IPS-18a (cell line): ENCODE measurements at regions not wholly inside any gene's neighbourhood (a gene's known extent, or its start where the extent isn't known, plus 50 kb on each side); places are given as distances from the start of the nearest gene placed in this dataset.

Experiments
- H3K27ac ChIP-seq: one replicate; pipeline ENCODE4 v1.5.1; 2013; ENCODE audit warnings: low read length
- H3K27me3 ChIP-seq: one replicate; pipeline ENCODE4 v1.6.1; 2013; ENCODE audit warnings: mild to moderate bottlenecking, low read length; ENCODE audit not compliant: control insufficient read depth, insufficient read depth
- H3K36me3 ChIP-seq: one replicate; pipeline ENCODE4 v1.6.1; 2013; ENCODE audit warnings: low read depth, low read length; ENCODE audit not compliant: control insufficient read depth
- H3K4me1 ChIP-seq: one replicate; pipeline ENCODE4 v1.6.1; 2013; ENCODE audit warnings: low read depth, low read length; ENCODE audit not compliant: control insufficient read depth
- H3K4me3 ChIP-seq: one replicate; pipeline ENCODE4 v1.5.1; 2013; ENCODE audit warnings: low read length
- H3K9ac ChIP-seq: one replicate; pipeline ENCODE4 v1.6.1; 2013; ENCODE audit warnings: mild to moderate bottlenecking, low read length, moderate library complexity
- H3K9me3 ChIP-seq: one replicate; pipeline ENCODE4 v1.6.1; 2013; ENCODE audit warnings: low read depth, low read length; ENCODE audit not compliant: control insufficient read depth

DNA sequence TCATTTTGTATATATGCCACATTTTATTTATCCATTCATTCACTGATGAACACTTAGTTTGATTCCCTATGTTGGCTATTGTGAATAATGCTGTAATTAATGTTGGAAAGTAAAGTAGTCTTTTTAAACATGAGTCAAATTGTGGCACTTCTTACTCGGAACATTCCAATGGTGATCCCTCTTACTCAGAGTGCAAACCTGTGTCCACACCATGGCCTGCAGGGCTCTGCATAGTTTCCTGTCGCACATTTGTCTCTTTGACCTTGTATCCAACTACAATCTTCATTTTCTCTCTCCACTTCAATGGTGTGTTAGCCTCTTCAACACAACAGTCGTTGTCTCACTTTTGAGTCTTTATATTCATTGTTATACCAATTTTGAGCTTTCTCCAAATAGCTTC lies 98.1 kb upstream of the PAPPA start:
- Histone ChIP-seq H3K4me1 (no peaks in the 10 kb centered on the region), H3K4me3 (no peak overlapping the region), H3K36me3 (no peaks in the 10 kb centered on the region), H3K27ac (no peak overlapping the region), H3K9me3 (no peaks in the 10 kb centered on the region), H3K27me3 (no peaks in the 10 kb centered on the region), H3K9ac (no peak overlapping the region)

DNA sequence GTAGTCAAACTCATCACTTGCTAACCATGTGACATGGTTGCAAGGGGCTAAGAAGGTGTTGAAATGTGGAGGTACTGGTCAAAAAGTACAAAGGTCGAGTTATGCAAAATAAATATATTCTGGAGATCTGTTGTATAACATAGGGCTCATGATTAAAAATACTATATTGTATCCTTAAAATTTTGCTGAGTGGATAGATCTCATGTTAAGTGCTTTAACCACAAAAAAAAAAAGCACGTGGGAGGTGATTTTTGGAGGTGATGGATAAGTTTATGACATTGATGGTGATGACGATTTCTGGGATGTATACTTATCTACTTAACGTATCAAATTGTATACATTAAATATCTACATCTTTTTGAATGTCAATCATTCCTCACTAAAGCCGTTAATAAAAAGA lies 96.2 kb upstream of the PAPPA start:
- Histone ChIP-seq H3K9me3 (no peaks in the 10 kb centered on the region), H3K4me1 (no peaks in the 10 kb centered on the region), H3K27me3 (no peaks in the 10 kb centered on the region), H3K4me3 (no peak overlapping the region), H3K27ac (no peak overlapping the region), H3K36me3 (no peaks in the 10 kb centered on the region), H3K9ac (no peak overlapping the region)

DNA sequence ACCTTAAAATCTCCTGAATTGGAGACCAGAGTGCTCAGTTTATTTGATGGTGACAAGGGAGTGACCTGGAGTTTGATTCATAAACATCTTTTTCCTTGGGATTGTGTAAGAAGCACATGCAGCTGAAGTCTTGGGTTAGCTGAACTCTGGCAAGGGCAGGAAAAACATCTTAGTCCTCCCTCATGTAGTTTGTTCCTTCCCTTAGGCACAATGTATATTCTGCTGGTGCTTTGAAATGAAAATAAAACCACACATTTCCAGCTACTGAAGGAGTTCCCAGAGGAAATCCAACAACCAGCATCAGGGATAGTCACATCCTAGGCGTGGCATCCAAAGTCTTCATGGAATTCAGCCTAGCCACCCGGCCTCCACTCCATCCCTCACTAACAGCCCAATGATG lies 95.2 kb upstream of the PAPPA start:
- Histone ChIP-seq H3K27ac (no peak overlapping the region), H3K4me1 (no peaks in the 10 kb centered on the region), H3K4me3 (no peak overlapping the region), H3K27me3 (no peaks in the 10 kb centered on the region), H3K9ac (no peak overlapping the region), H3K9me3 (no peaks in the 10 kb centered on the region), H3K36me3 (no peaks in the 10 kb centered on the region)

DNA sequence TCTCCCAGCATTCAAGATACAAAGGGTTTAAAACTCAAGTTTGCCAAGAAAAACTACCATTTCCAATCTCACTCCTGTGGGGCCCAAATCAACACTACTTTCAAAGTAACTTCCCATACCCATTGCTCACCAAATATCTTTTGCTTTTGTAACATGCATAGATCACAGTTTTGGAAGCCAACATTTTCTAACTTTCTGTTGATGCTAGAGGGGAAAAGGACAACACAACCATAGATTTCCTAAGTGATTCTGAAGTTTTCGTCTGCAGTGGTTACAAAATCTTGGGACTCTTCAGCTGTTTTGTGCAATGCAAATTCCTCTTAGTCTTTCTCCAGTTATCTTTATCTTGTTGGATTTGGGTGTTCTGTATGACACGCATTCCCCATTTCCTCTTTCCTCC lies 94.1 kb upstream of the PAPPA start:
- no peak overlapping the region for H3K4me3 ChIP-seq
- H3K9ac ChIP-seq, result no peak overlapping the region
- H3K4me1 ChIP-seq, result no peaks in the 10 kb centered on the region
- no peak overlapping the region for H3K27ac ChIP-seq
- no peaks in the 10 kb centered on the region for H3K27me3 ChIP-seq
- no peaks in the 10 kb centered on the region for H3K36me3 ChIP-seq
- H3K9me3 ChIP-seq, result no peaks in the 10 kb centered on the region

DNA sequence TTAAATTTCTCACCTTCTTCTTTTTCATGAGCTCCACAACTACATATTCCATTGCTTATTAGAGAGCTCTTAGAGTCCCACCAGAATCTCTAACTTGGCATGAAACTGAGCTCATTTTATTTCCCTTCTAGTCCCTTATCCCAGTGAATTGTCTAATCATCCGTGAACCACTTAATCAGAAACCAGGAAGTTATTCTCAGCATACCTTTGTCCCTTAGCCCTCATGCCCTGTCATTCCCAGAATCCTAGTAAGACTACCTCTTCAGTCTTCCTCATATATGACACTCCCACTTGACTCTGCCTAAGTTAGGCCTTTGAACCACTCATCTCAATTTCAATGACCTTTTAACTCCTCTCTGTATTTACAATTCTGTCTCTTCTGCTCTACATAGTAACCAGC lies 93.0 kb upstream of the PAPPA start:
- Histone ChIP-seq H3K9me3 (no peaks in the 10 kb centered on the region), H3K9ac (no peak overlapping the region), H3K4me1 (no peaks in the 10 kb centered on the region), H3K36me3 (no peaks in the 10 kb centered on the region), H3K27ac (no peak overlapping the region), H3K27me3 (no peaks in the 10 kb centered on the region), H3K4me3 (no peak overlapping the region)

DNA sequence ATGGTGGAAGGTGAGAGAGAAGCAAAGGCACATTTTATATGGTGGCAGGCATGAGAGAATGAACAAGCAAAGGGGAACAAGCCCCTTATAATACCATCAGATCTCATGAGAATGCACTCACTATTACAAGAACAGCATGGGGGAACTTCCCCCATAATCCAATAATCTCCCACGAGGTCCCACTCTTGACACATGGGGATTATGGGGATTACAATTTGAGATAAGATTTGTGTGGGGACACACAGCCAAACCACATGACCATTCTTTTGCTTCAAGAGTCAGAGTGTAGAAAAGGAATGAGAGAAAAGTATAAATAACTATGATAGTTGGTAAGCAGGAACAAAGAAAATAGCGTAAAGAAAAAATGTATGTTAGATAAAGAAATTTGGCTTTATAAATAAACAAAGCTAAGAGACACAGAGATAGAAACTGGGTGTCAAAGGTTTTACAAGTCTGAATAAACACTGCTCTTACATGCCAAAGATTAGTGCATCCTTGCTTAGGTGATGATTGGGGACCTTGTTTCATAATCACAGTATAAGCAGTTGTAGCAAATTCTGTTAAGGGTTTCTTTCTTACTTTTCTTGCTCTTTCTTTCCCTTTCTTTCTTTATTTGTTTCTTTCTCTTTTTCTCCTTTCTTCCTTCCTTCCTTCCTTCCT lies 91.9 kb upstream of the PAPPA start:
- Histone ChIP-seq H3K9me3 (no peaks in the 10 kb centered on the region), H3K27me3 (no peaks in the 10 kb centered on the region), H3K9ac (no peak overlapping the region)

DNA sequence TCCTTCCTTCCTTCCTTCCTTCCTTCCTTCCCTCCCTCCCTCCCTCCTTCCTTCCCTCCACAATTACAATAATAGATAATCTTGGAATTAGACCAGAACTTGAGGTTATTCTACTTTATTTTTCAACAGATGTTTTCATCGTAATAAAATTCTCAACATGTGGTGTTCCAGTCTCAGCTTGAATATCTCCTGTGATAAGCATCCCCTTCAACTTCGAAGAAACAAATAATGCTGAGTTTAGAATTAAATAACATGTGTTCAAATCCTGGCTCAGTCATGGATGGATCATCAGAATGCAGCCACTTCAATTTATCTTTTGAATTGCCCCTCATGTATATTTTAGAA lies 91.4 kb upstream of the PAPPA start:
- Histone ChIP-seq H3K4me3 (no peak overlapping the region), H3K4me1 (no peaks in the 10 kb centered on the region), H3K9ac (no peak overlapping the region), H3K27ac (no peak overlapping the region), H3K27me3 (no peaks in the 10 kb centered on the region), H3K36me3 (no peaks in the 10 kb centered on the region), H3K9me3 (no peaks in the 10 kb centered on the region)

More for the DNA sequence above, 91.9 kb upstream of the PAPPA start:
- Histone ChIP-seq H3K27ac (no peak overlapping the region), H3K4me3 (no peak overlapping the region), H3K36me3 (no peaks in the 10 kb centered on the region), H3K4me1 (no peaks in the 10 kb centered on the region)

DNA sequence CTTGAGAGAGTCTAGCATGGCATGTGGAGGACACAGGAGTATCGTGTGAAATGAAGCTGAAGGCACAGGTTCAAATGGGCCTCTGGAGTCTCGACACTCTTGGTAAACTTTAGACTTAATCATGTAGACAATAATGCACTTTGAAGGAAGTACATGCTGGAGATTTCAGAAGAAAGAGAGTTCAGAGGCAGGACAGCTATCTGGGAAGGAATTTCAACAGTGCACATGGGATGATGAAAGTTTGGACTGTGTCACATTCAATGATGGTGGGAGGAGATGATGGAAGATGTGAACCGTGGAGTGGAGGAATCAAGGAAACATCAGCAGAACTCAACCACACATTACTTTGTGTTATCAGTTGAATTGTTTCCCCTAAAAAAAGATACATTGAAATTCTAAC lies 88.6 kb upstream of the PAPPA start:
- no peak overlapping the region for H3K4me3 ChIP-seq
- H3K9ac ChIP-seq, result no peak overlapping the region
- H3K36me3 ChIP-seq, result no peaks in the 10 kb centered on the region
- no peaks in the 10 kb centered on the region for H3K4me1 ChIP-seq
- H3K27me3 ChIP-seq, result no peaks in the 10 kb centered on the region
- H3K9me3 ChIP-seq, result no peaks in the 10 kb centered on the region
- no peak overlapping the region for H3K27ac ChIP-seq

DNA sequence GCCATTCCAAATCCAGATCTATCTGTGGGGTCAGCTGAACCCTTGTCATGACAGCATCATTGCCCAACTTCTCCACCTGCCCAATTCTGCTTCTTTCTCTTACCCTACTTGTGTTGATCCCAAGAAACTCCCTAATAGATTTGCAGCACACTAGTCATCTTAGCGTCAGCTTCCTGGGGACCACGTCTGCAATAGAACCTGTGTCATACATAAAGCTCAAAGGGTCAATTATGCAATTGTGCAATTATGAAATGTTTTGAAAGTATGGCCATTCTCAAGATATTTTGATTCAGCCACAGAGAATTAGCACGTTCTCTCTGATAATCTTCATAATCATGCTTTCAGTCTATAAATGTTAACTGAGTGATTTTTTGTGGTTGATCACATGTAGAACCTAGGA lies 87.4 kb upstream of the PAPPA start:
- no peak overlapping the region for H3K9ac ChIP-seq
- no peaks in the 10 kb centered on the region for H3K36me3 ChIP-seq
- H3K4me1 ChIP-seq, result no peaks in the 10 kb centered on the region
- H3K4me3 ChIP-seq, result no peak overlapping the region
- no peaks in the 10 kb centered on the region for H3K27me3 ChIP-seq
- no peaks in the 10 kb centered on the region for H3K9me3 ChIP-seq
- no peak overlapping the region for H3K27ac ChIP-seq

DNA sequence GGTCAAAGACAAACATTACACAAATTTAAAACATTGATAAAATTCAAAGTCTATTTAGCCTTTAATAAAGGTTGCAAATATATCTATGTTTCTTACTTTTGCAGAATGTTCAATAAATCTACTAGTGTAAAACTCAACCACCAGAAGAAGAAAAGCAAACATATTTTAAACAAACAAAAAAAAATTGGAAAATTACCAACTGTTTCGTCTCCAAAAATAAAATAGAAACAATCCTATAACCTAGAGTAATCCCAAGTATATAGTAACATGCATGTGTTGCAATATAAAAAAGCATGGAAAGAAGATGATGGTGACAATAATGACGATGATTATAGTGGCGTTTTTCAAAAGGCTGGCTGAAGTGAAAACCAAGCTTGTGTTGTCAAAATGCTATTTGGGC lies 86.0 kb upstream of the PAPPA start:
- H3K27ac ChIP-seq, result no peak overlapping the region
- no peaks in the 10 kb centered on the region for H3K27me3 ChIP-seq
- H3K9me3 ChIP-seq, result no peaks in the 10 kb centered on the region
- H3K4me3 ChIP-seq, result no peak overlapping the region
- no peaks in the 10 kb centered on the region for H3K4me1 ChIP-seq
- H3K36me3 ChIP-seq, result no peaks in the 10 kb centered on the region
- H3K9ac ChIP-seq, result no peak overlapping the region

DNA sequence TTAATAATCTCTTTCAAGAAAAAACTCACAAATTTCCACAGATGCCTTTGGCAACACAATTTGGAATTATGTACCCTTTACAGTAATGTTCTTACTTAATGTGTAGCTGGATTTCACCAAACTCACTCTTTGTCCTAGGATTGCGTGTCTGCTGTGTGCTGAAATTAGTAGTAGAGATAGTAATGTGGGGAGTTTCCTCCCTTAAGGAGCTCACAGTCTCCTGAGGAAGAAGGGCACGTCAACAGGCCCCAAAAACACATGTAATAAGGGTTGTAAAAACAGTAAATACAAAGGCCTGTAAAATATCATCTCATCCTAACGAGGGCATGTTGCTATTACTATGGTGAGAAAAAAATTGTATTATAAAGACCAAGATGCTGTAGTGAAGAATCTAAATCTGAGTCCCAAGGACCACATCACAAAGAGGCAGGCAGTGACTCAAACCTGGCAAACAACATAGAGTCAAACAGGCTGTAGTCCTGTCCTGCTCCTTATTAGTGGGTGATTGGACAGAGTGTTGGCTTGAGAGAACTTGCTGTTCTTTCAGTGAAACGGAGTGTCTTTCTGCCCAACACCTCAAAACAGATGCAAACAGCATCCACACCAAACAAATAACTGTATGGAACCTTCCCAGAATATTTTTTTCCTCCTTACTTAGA lies 83.2 kb upstream of the PAPPA start:
- Histone ChIP-seq H3K4me3 (no peak overlapping the region), H3K27ac (no peak overlapping the region), H3K9ac (no peak overlapping the region), H3K27me3 (no peaks in the 10 kb centered on the region), H3K9me3 (no peaks in the 10 kb centered on the region), H3K4me1 (no peaks in the 10 kb centered on the region), H3K36me3 (no peaks in the 10 kb centered on the region)

DNA sequence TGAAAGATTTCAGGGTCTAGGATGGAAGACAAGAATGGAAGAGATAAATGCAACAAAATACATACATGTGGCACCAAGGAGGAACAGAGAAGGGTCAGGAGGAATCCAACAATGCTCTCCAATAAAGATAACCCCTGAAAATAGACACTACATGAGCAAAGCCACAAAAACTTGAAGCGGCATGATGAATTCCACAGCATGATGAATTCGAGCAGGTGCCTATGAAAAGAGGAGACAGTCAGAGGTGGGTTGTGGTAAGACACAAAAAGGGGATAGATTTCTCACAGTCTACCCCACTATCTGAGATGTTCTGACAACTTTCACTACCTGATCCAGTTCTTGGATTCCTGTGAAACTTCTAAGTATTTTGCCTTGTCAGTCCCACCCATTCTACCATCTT lies 81.5 kb upstream of the PAPPA start:
- H3K36me3 ChIP-seq, result no peaks in the 10 kb centered on the region
- H3K27ac ChIP-seq, result no peak overlapping the region
- no peak overlapping the region for H3K4me3 ChIP-seq
- no peaks in the 10 kb centered on the region for H3K27me3 ChIP-seq
- H3K9me3 ChIP-seq, result no peaks in the 10 kb centered on the region
- no peaks in the 10 kb centered on the region for H3K4me1 ChIP-seq
- H3K9ac ChIP-seq, result no peak overlapping the region
